ENCODE measurements at regions not wholly inside any gene's neighbourhood (a gene's known extent, or its start where the extent isn't known, plus 50 kb on each side); places are given as distances from the start of the nearest gene placed in this dataset.
"Not testable (repeated sequence)": the region's sequence is repeated elsewhere in the genome, so short reads cannot be mapped to it uniquely, and the experiment has no call there.

DNA sequence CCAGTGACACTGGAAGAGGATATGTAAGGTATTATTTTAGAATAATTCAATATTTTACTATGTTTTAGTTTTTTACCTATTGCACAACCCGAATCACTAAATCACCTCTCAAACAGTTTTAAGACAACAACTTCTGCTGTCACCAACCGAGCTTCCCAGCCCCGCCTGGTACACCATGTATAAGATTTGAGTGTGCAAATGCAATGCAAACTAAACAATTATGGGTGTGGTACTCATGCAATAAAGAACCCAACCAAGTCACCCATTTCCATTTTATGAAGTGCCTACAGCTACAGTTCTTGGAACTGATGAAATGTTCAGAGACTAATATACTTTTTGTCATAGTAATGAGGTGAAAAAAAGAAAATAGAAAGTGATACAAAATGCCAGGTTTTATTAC is 256.2 kb downstream of the TAFA4 start:
- DNase-seq: no peak

DNA sequence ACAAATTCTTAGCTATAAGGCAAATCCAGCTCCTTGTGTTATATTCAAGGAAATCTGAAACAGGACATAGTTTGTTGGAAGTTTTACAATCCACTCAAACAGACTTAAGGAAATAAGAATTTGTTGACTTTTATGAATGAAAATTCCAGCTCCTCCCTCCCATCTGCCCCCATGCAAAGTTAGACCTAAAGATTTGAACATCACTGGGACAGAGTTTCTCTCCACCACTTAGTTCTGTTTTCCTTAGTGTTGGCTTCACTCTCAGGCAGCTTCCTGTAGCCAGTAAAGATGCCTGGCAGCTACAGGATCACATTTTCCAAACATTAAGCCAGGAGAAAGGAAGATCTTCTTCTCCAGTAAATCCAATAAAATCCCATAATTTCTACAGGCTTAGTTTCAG is 265.0 kb downstream of the TAFA4 start:
- no peak for DNase-seq

DNA sequence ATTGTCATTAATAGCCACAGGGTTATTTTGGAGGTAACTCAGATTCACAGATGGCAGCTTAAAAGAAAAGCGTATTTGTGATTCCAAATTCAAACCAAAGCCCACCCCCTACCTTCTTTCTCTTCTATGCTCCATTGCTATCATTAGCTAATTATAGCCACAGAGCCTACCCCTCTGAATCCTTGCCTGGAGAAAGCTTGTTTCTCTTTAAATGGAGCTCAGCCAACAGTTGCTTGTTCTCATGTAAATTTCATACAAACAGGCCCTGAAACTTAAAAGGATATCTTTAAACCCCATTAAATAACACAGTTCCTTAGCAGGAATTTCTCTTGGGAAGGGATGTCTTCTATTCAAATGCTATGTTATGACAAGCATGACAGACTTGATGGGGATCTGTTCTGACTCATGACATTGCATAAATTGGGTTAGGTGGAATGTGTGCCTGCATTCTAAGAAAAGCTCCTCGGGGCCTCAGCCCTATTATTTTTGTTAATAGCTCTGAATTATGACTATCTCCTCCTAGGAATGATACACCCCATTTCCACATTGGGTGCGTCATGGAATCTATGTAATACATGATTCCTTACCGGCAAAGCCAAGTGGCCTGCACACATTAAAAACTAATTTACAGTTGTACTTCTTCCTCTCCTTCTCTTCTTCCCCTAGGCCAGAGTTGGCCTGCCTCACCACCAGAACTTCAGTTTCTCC is 265.8 kb downstream of the TAFA4 start:
- DNase-seq: no peak

DNA sequence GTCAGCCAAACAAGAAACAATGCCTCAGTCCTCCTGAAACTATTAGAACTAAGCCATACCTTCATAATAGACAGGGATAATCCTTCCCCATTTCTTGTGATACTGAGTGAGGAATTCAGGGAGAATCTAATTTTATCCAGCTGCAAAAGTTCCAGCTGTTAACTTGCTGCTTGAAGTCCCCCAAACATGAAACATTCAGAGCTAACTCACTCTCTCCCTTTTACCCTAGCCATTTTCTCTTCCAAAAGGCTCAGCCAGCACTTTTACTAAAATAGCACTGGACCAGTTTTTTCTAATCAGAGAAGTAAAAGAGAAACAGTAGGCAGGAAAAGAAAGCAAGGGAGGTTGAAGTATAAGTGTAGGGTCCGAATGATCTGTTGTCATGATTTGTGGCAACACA is 268.1 kb downstream of the TAFA4 start:
- no peak for DNase-seq

DNA sequence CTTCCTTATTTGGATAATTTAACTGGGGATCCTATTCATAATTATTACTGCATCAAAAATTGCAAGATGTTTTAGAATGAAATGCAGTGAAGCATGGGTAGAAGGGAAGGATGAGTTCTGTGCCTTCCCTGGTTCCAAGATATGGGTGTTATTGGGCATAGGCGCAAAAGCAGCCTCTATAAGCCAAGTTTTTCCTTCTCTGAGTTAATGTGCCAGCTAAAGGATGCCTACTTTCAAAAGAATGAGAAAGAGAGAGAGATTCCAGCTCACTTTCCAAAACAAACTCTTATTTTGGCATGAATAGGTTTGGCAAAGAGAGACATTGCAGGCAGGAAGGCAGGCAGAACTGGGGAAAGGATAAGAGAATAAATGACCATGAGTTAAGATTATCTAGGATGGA is 270.2 kb downstream of the TAFA4 start:
- DNase-seq: no peak

DNA sequence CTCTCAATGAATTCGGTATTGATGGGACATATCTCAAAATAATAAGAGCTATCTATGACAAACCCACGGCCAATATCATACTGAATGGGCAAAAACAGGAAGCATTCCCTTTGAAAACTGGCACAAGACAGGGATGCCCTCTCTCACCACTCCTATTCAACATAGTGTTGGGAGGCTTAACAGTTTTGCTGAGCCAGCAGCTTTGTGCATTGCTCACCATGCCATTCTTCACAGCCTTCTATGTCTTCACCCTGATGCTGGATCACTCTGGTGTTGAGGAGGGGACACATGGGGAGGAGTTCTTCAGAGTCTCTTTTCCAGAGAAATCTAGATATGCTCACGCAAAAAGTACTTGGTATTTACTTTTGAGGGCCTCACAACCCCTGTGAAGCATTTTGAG is 281.7 kb downstream of the TAFA4 start:
- not testable (repeated sequence) for DNase-seq

DNA sequence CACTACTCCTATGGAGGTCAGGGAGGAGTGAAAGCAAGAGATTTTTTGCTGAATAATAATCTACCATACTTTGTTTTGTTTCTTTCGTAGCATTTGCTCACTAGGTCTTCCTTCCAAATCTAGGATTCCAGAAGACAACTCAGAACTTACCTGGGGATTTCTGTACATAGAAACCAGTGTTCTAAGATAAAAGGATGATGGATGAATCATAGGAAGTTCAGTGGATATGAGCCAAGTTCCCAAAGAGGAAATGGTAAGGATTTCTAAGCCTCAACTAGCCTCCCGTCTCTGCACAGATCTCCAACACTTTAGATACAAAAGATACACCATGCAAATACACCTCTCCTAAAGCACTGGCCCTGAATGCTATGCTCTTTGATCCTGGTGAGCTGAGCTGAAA is 283.9 kb downstream of the TAFA4 start:
- no peak for DNase-seq

DNA sequence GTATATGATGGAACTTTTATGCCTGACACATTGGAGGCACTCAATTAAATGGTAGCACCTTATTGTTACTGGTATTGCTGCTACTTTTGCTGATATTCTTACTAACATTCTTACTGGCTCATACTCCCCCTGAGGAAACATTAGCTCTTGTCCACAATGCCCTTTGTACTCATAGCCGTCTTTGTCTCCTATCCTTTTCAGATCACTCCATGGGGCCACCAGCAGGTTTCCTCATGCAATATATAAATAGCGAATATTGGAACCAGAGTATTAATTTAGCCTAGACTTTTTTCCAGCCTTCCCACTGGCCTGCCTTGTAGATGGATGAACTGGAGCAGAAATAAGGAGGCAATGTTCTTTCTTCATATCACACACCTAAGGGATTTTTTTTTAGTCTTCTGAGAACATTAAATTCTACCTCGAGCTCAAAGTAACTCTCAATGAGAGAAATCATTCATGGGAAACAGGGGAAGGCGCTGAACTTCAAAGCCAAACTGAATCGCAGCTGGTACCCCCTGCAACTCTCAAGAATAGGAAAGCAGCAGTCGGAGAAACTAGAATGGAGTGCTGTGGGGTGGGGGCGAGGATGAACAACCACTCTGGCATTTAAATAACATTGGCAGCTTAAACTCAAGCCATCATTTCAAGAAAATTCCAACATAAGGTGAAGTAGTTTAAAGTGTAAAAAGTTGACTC is 300.3 kb downstream of the TAFA4 start:
- DNase-seq: no peak

DNA sequence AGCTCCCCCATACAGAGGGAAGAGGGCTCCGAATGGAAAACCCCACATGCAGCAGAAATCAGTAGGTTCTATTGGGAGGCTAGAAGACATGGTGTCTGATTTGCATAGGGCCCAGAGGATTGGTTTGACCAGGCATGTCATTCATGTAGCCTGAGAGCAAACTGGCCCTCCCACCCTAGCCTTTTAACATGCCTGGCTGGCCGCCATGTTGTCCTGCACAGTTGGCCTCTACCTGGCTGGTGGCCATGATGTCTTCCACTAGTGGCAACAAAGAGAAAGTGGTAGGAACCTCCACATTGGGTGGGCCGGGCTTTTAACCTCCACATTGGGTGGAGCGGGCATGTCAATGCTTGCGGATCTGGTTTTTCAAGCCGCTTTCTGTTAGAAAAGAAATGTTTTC is 312.1 kb downstream of the TAFA4 start:
- DNase-seq: no peak

DNA sequence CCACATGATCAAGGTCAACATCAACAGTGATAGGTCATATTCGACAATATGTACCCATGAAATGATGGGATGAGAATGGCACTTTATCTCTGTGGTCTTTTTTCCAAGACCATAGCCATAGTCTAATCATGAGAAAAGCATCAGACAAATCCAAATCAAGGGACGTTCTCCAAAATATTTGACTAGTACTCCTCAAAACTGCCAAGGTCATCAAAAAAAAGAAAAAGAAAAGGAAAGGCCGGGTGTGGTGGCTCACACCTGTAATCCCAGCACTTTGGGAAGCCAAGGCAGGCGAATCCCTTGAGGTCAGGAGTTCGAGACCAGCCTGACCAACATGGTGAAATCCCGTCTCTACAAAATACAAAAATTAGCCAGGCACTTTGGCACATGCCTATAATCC is 318.3 kb downstream of the TAFA4 start:
- DNase-seq: no peak

DNA sequence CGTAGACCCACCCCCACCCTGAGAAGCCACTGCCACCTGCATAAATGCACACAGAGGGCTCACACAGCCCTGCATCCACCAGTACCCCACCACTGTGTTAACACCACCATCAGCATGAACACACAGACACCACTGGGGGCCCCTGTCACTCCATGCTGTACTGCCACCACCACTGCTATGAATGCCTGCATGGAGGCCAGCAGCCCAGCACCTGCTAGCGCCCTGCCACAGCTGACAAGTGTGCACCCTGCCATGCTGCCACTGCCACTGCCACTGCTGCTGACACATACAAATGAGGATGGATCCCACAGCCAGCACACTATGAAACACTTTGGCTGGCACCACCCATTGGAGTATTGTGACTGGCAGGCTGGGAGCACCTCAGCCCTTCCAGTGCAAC is 361.0 kb downstream of the TAFA4 start:
- no peak for DNase-seq

DNA sequence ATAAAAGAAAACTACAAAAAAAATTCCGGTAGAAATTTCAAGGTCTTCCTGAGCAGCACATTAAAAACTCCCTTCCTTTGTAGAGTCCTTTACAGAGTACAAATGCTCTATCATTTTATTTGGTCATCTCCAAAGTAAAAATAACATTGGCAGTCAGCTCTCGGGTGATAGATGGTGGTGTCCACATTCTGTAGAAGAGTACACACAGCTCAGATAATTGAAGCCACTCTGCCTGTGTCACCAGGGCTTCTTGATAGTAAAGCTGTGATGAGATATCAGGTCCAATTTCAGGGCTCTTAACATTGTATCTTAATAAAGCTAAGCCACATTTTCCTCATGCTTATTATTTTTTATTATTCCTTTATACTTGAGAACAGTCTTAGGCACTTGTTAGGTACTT is 371.6 kb downstream of the TAFA4 start:
- DNase-seq: no peak

DNA sequence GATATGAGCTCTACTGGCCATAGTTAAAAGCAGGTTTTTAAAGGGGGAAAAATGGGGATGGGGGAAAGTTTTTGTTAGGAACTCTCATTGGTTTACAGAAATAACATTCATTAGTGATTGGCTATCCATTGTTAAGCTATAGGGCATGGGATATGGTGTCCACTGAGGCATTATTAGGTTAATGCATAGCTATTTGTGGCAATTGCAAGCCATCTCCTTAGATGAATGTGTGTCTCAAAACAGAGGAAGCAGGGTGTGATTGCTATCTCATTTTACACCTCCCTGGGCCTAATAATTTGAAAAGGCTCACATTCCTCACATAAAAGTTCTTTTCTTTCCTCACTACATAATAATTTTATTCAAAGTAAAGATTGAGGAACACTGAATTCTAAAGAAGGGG is 396.6 kb downstream of the TAFA4 start:
- DNase-seq: no peak

DNA sequence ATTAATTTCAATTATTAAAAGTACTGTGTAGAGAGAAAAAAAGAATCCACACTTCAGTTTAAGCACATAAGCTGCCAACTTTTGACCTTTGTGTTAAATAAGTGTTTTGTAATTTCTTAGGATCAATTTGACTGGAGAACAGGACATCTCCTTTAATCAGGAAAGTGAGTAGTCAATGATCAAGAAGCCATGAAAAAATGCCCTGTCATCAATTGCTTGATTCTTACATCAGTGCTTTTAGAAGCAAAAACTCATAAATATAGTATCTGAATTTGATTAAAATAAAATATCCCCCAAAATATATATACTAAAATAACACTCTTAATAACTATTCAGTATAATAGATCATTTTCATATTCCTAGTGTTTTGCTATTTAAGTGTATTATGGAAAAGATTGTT is 409.0 kb downstream of the TAFA4 start:
- DNase-seq: no peak

DNA sequence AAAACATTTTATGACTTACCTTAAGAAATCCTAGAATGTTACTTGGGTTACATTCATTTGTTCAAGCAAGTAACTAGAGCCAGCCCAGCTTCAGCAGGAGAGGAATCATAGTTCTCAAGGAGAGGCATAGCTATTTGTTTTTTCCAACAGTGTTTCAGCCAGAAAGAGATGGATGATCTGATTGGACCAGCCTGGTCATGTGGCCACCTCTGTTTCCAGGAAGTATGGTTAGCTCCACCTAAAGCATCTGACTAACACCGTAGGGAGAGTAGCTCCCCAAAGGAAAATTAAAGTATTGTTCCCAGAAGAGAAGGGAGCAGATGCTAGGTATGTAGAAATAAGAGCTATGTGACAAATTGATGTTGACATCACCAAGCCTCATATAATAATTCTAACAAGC is 417.1 kb downstream of the TAFA4 start:
- no peak for DNase-seq

DNA sequence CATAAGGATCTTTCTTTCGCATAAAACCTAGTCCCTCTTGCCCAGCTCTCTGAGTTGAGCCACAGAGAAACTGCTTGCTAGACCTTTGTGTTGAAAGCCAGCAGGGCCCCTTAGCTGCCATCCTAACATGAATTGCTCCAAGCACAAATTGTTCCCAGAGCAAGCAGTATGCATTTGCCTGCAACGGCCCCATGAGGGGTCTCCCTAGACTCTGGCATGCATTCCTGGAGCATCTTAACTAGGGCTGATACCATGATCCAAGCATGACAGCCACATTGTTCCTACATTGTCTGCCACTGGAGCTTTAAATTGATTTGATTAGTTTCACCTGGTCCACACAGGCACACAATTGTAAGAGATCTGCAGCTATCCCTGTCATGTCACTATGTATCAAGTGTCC is 428.1 kb downstream of the TAFA4 start:
- no peak for DNase-seq

DNA sequence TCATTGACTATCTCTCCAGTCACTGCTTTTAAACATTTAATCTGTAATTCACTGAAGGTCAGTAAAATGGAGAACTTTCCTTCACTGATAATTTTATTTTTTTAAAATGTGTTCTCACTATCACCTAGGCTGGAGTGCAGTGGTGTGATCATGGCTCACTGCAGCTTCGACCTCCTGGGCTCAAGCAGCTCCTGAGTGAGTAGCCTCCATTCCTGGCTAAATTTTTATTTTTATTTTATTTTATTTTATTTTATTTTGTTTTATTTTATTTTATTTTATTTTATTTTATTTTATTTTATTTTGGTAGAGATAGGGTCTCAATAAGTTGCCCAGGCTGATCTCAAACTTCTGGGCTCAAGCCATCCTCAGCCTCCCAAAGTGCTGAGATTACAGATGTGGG is 446.5 kb downstream of the TAFA4 start:
- DNase-seq: not testable (repeated sequence)

DNA sequence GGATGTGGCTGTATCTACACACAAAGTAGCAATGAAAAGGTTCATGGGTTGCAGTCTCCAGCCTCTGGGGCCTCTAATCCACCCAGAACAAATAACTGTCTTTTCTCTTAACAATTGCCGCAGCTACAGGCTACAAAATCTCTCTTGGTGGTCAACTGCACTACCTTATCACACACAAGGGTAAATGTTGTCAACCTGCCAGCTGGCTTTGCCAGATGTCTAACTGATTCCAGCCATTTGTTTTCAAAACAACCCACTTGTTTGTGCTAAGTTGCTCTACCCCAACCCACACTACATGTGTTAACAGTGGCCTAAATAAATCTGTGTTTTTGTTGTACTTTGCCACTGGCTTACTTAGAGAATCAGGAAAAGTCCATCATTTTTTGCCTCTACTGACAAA is 447.3 kb downstream of the TAFA4 start:
- no peak for DNase-seq

DNA sequence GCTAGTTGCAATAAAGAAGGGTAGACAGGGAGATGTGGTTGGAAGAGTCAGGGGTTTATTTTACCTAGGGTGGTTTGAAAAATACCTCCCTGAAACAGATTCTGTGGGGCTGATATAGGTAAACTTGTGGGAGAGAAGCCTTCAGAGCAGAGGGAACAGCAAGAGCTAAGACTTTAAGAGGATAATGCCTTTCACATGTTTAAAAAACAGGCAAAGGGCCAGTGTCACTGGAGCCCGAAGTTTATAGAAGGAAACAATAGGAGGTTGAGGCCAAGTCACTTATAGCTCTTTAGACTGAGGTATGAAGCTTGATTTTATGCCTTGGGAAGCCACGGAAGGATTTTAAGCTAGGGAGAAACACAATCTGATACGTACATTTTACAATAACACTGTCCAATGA is 448.7 kb downstream of the TAFA4 start:
- no peak for DNase-seq

DNA sequence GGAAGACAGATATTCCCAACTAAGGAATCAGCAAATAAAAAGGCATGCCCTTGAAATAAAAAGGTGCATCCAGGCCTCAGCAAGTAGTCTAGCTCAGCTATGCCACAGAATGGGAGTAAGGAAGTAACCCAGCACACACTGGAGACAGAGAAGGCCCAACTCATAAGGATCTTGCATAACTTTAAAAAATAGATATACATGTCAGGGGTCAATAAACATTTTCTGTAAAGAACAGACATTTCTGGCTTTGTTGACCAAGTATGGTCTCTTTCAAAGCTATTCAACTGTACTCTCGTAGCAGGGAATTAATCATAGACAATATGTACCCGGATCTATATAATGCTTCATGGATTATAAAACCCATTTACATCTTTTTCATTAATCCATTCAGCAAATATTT is 449.3 kb downstream of the TAFA4 start:
- DNase-seq: no peak

DNA sequence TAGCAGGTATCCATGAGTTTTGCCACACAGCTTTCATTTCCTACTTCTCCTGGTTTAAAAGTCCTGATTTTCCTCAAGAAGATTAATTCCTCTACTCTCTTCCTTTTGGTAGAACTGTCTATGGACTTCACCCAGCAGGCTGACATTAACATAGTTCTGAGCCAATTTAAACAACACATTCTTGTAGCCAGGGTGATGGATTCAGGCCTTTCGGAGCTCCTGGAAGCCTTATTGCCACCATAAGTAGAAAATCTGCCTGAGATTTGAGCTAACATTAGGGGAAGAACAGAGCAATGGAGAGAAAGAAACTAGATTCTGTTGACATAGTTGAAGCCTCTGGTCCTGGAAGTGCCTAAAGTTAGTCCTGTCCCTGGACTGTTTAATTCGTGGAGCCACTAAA is 449.8 kb downstream of the TAFA4 start:
- no peak for DNase-seq

DNA sequence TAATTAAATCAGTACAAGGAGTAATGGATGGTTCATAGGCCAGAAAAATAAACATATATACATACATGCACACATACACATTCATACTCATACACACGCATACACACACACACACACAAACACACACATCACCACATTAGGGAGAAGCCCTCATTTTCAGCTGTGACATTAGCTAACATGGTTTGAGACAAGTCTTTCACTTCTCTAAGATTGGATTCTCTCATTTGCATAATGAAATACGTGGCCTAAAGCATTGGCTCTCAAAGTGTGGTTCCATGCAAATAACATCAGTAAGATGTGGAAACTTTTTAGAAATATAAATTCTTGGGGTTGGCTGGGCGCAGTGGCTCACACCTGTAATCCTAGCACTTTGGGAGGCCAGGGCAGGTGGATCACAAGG is 452.6 kb downstream of the TAFA4 start:
- no peak for DNase-seq

DNA sequence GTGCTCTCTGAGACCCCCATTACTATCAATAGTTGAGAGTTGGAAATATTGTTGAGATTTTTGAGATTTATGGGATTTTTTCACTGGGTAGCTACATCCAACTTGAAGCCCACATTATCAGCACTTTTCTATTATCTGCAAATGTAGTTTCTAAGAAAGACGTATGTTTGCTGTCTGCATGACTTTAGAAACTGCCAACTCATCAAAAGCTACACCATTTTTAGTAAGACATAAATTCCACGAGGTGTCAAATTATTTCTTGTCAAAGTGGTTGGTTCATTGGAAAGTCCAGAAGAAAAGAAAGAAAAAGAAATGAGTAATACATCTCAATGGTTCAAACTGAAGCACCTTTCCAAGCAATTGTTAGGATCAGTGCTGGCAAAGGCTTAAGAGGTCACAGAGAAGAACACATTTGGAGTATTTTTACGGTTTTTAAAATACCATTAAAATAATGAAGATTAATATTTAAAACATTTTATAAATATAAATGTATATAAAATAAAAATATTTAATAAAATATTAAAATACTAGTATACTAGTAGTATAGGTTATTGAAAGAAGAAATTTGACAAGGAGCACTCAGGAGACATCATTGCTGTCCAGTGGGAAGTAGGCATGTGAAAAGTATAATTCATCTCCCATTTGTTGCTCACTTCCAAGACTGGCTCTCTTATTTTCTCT is 463.5 kb downstream of the TAFA4 start:
- DNase-seq: no peak

DNA sequence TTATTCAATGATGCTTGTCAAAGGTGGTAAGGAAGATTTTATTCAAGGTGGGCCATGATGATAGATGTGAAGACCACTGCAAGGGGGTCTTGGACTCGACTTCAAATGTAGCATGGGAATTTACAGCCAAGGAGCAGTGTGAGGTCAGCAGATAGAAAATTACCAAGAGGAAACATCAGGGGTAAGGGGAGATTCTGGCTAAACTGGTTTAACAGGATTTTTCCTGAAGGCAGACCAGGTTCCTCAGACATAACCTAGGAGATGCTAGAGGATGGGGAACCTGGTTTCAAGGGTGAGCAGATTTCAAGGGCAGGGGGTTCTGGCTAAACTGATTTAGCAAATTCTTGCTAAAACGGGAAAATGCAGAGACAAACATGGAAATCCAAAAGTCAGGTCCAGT is 464.9 kb downstream of the TAFA4 start:
- no peak for DNase-seq

DNA sequence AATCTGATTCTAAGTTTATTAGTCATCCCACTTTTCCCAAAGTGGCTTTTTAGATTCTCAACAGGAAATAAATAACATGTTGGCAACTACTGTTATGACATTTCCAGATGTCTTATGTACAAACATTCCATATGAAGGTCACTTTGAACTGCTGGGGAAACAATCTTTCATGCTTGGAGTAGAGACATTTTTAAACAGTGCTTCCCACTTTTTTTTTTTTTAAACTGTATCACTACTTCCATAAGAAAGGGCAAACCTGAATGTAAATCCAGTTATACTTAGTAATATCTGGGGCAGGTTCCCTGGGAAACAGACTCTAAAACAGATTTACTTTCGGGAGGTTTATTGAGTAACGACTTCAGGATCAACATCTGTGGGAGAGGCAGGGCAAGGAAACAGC is 473.8 kb downstream of the TAFA4 start:
- no peak for DNase-seq
